BJ (cell line): ENCODE measurements at regions not wholly inside any gene's neighbourhood (a gene's known extent, or its start where the extent isn't known, plus 50 kb on each side); places are given as distances from the start of the nearest gene placed in this dataset.

Experiments
- CTCF ChIA-PET: fragments of 350-600 bp; formaldehyde crosslinking; extraction: SDS; loops from one replicate; lab custom pipeline; 2021; ENCODE audit warnings: antibody characterized with exemption, inconsistent platforms; lab: Yijun Ruan, JAX
- POLR2A ChIA-PET: fragments of 300-600 bp; sonication (Branson Sonifier 250); formaldehyde crosslinking; extraction: SDS; loops from one replicate; lab custom pipeline; 2021; ENCODE audit warnings: antibody characterized with exemption; lab: Charles Lee
- DNase-seq: peaks from one replicate; pipeline ENCODE4 v3.0.0-alpha.2; 2011; ENCODE audit warnings: low read depth
- H3K27me3 ChIP-seq: 2 replicates; pipeline ENCODE4 v1.6.0; 2011; ENCODE audit warnings: low read length; ENCODE audit not compliant: control insufficient read depth, insufficient read depth
- H3K36me3 ChIP-seq: 2 replicates; pipeline ENCODE4 v1.5.1; 2011; ENCODE audit warnings: low read length; ENCODE audit not compliant: control insufficient read depth, insufficient read depth
- H3K4me3 ChIP-seq: 2 replicates; pipeline ENCODE4 v1.5.1; 2011; ENCODE audit warnings: low read depth, mild to moderate bottlenecking, control low read depth, low read length
- TF ChIP-seq, protein P1 (sequence below): IDR thresholded peaks from 2 replicates; pipeline ENCODE4 v1.5.1; 2011; ENCODE audit warnings: low read depth, mild to moderate bottlenecking, control low read depth, inconsistent platforms, low read length, moderate library complexity; ENCODE audit not compliant: insufficient read depth

GRCh38 chr5:101976933-101977332 is 319.2 kb downstream of the SLCO4C1 start:
- TF ChIP-seq, protein P1, sequence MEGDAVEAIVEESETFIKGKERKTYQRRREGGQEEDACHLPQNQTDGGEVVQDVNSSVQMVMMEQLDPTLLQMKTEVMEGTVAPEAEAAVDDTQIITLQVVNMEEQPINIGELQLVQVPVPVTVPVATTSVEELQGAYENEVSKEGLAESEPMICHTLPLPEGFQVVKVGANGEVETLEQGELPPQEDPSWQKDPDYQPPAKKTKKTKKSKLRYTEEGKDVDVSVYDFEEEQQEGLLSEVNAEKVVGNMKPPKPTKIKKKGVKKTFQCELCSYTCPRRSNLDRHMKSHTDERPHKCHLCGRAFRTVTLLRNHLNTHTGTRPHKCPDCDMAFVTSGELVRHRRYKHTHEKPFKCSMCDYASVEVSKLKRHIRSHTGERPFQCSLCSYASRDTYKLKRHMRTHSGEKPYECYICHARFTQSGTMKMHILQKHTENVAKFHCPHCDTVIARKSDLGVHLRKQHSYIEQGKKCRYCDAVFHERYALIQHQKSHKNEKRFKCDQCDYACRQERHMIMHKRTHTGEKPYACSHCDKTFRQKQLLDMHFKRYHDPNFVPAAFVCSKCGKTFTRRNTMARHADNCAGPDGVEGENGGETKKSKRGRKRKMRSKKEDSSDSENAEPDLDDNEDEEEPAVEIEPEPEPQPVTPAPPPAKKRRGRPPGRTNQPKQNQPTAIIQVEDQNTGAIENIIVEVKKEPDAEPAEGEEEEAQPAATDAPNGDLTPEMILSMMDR, result no peak
- H3K27me3 ChIP-seq, result no peaks in the 10 kb centered on the region
- POLR2A ChIA-PET, result no interaction called here
- H3K4me3 ChIP-seq, result no peak overlapping the region
- H3K36me3 ChIP-seq, result no peaks in the 10 kb centered on the region
- no peak for DNase-seq
- CTCF ChIA-PET, result no interaction called here

GRCh38 chr5:101969742-101970141 is 326.3 kb downstream of the SLCO4C1 start:
- CTCF ChIA-PET, result no interaction called here
- POLR2A ChIA-PET, result no interaction called here

DNA sequence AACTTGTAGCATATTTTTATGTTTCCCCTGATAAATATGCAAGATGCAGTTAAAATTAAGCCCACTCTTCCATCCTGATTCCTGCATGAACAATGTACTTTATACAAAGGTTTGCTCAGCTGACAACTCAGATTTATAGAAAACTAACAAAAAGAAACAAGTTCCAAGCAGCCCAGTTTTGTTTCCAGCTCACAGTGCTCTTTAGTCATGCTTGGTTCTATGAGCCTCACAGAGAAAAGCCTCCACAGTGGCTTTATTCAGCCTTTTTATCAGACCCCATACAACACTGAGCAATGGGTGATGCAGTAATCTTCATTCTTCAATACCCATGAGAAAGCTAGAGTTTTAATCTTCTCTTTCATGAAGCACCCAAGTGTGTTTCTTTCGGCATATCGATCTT is 329.6 kb downstream of the SLCO4C1 start:
- Histone ChIP-seq H3K36me3 (no peaks in the 10 kb centered on the region), H3K27me3 (no peaks in the 10 kb centered on the region), H3K4me3 (no peak overlapping the region)
- TF ChIP-seq, protein P1, result no peak
- DNase-seq, result no peak
- CTCF ChIA-PET, result no interaction called here
- POLR2A ChIA-PET, result no interaction called here

More at GRCh38 chr5:101969742-101970141, 326.3 kb downstream of the SLCO4C1 start:
- TF ChIP-seq, protein P1, result no peak
- H3K27me3 ChIP-seq, result no peaks in the 10 kb centered on the region
- no peak for DNase-seq
- no peak overlapping the region for H3K4me3 ChIP-seq
- H3K36me3 ChIP-seq, result no peaks in the 10 kb centered on the region

DNA sequence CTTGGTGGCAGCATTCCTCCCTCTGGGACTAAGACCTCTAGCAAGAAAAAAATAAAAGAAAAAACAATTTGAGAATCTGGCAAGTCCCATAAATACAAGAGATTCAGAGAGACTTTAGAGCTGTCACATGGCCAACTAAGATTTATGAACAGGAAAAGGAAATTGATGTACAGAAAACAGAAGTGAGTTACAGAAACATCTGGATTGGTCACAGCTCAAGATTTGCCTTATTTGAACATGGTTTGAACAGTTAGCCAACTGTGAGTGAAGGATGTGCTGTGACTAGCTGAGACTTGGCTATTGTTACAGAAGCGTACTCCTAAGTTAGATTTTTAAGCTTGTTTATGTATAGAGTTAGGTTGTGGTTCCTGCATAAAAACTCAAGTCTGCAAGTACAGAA is 340.2 kb downstream of the SLCO4C1 start:
- ChIA-PET POLR2A (no interaction called here), CTCF (no interaction called here)
- Histone ChIP-seq H3K36me3 (no peaks in the 10 kb centered on the region), H3K4me3 (no peak overlapping the region), H3K27me3 (no peaks in the 10 kb centered on the region)
- TF ChIP-seq, protein P1, result no peak
- no peak for DNase-seq

- POLR2A ChIA-PET, result no interaction called here
- TF ChIP-seq, protein P1, result no peak
- Histone ChIP-seq H3K4me3 (no peak overlapping the region), H3K36me3 (no peaks in the 10 kb centered on the region), H3K27me3 (no peaks in the 10 kb centered on the region)
- DNase-seq, result no peak
- CTCF ChIA-PET, result no interaction called here
Measured at GRCh38 chr5:101950019-101950418, 346.1 kb downstream of the SLCO4C1 start.
